ENCODE measurements at regions not wholly inside any gene's neighbourhood (a gene's known extent, or its start where the extent isn't known, plus 50 kb on each side); places are given as distances from the start of the nearest gene placed in this dataset.

DNA sequence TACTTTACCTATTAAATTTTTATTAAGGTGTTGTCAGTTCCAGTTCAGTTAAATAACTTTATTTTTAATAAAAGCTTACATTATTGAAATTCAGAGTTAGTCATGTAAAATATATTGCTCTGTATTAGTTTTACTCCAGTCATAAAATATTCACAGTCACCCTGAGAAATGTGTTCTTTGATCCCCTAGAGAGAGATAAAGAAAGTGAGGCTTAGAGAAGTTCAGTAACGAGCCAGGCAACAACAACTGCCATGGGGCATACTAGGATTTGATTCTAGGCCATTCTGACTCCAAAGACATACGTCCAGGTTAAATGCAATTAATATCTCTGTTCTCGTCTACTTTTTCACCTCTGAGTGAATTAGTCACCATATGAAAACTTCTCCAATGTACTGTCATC, 761.9 kb upstream of the CXADR start:
- no peak for DNase-seq (ENCODE audit: low read depth)
- H3K4me3 ChIP-seq (ENCODE audit: low read depth, low read length): no peak overlapping the region
- H3K27me3 ChIP-seq (ENCODE audit: control insufficient read depth, insufficient read depth, low read length): no peaks in the 10 kb centered on the region
- H3K36me3 ChIP-seq (ENCODE audit: control insufficient read depth, insufficient read depth, low read length): no peaks in the 10 kb centered on the region
- TF ChIP-seq, protein P1, sequence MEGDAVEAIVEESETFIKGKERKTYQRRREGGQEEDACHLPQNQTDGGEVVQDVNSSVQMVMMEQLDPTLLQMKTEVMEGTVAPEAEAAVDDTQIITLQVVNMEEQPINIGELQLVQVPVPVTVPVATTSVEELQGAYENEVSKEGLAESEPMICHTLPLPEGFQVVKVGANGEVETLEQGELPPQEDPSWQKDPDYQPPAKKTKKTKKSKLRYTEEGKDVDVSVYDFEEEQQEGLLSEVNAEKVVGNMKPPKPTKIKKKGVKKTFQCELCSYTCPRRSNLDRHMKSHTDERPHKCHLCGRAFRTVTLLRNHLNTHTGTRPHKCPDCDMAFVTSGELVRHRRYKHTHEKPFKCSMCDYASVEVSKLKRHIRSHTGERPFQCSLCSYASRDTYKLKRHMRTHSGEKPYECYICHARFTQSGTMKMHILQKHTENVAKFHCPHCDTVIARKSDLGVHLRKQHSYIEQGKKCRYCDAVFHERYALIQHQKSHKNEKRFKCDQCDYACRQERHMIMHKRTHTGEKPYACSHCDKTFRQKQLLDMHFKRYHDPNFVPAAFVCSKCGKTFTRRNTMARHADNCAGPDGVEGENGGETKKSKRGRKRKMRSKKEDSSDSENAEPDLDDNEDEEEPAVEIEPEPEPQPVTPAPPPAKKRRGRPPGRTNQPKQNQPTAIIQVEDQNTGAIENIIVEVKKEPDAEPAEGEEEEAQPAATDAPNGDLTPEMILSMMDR (IDR thresholded peaks at IDR 0.05; ENCODE audit: insufficient read depth, low read length, poor library complexity, severe bottlenecking): no peak

DNA sequence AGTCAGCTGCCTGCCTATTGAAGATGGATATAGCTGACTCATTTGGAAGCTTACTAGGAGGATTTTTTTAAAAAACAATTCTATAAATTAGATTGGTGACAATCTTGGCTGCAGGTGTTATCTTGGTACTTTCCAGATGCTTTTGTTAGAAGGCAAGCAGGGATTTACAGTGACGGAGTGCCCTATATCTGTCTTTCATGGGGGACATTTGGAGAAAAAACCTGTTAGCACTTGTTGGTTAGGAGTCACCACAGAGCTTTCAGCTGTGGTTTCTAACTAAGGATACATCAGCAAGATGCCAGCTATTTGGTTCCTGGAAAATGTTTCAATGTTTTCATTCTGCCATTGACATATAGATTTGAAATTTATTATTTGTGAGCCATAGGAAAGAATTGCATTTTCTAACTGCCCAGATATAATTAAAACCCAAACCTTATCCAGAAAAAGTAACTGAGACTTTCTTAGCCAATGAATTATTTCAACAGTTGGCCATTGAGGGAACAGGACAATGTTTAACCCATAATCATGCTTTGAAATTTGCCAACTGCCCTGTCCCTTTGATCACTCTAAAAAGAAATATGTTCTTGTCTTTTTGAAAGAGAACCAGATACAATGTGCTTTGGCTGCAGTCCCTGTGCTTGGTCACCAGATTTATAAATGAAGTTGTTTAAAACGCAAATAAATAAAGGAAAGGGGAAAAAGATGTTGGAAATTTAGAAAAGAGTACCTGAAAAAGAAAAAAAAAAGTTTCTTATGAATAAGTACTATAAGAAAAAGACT, 761.0 kb upstream of the CXADR start:
- Histone ChIP-seq H3K4me3 (ENCODE audit: low read depth, low read length) (no peak overlapping the region), H3K27me3 (ENCODE audit: control insufficient read depth, insufficient read depth, low read length) (no peaks in the 10 kb centered on the region), H3K36me3 (ENCODE audit: control insufficient read depth, insufficient read depth, low read length) (no peaks in the 10 kb centered on the region)
- DNase-seq (ENCODE audit: low read depth): no peak
- TF ChIP-seq, protein P1 (IDR thresholded peaks at IDR 0.05; ENCODE audit: insufficient read depth, low read length, poor library complexity, severe bottlenecking): no peak

DNA sequence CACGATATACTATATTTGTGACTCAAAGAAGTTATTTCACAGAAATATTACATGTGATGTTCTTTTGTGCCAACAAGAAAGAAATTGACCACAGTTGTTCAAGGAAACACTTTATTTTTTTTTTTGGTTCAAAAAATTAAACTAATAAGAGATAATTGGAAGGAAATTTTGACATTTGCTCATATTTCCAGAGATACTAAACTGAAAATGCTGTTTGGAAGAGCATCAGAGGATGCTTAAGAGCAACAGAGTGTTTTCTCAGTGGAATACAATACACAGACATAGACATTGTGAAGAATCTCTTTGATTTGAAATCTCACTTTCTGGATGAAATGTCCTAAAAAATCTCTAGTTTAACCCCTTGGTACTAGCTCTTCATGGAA, 760.4 kb upstream of the CXADR start:
- TF ChIP-seq, protein P1 (IDR thresholded peaks at IDR 0.05; ENCODE audit: insufficient read depth, low read length, poor library complexity, severe bottlenecking): no peak
- H3K4me3 ChIP-seq (ENCODE audit: low read depth, low read length): no peak overlapping the region
- H3K27me3 ChIP-seq (ENCODE audit: control insufficient read depth, insufficient read depth, low read length): no peaks in the 10 kb centered on the region

DNA sequence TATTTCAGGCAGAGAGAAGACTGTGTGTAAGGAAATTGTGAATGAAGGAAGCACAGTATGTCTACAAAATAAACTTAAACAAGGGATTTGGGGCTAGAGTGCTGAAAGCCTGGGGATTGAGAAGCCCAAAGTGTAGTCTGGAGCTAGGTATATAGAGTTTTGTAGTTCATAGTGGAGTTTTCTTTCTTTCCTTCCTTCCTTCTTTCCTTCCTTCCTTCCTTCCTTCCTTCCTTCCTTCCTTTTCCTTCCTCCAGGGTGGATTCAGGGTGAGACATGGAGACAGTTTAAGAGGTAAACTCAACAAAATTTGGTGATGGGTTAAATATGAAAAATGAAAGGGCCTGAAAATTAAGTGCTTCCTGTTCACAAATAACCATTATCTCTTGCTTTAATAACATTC, 757.8 kb upstream of the CXADR start:
- TF ChIP-seq, protein P1 (IDR thresholded peaks at IDR 0.05; ENCODE audit: insufficient read depth, low read length, poor library complexity, severe bottlenecking): no peak
- H3K36me3 ChIP-seq (ENCODE audit: control insufficient read depth, insufficient read depth, low read length): no peaks in the 10 kb centered on the region
- DNase-seq (ENCODE audit: low read depth): no peak
- H3K27me3 ChIP-seq (ENCODE audit: control insufficient read depth, insufficient read depth, low read length): no peaks in the 10 kb centered on the region
- H3K4me3 ChIP-seq (ENCODE audit: low read depth, low read length): no peak overlapping the region

More for the DNA sequence above, 760.4 kb upstream of the CXADR start:
- DNase-seq (ENCODE audit: low read depth): no peak
- H3K36me3 ChIP-seq (ENCODE audit: control insufficient read depth, insufficient read depth, low read length): no peaks in the 10 kb centered on the region

DNA sequence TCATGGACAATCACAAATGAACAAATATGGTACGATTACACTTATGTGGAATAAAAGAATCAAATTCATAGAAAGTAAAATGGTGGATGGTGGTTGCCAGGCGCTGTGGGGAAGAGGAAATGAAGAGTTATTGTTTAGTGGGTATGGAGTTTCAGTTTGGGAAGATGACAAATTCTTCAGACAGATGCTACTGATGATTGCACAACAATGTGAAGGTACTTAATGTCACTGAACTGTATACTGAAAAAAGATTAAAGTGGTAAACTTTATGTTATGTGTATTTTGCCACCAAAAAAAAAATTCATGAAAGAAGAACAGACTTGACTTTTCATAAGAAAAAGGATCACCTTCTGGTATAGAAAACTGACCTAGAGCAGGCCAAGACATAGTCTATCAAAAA, 745.6 kb upstream of the CXADR start:
- no peak overlapping the region for H3K4me3 ChIP-seq (ENCODE audit: low read depth, low read length)
- TF ChIP-seq, protein P1 (IDR thresholded peaks at IDR 0.05; ENCODE audit: insufficient read depth, low read length, poor library complexity, severe bottlenecking): no peak
- no peaks in the 10 kb centered on the region for H3K27me3 ChIP-seq (ENCODE audit: control insufficient read depth, insufficient read depth, low read length)
- no peaks in the 10 kb centered on the region for H3K36me3 ChIP-seq (ENCODE audit: control insufficient read depth, insufficient read depth, low read length)
- no peak for DNase-seq (ENCODE audit: low read depth)

DNA sequence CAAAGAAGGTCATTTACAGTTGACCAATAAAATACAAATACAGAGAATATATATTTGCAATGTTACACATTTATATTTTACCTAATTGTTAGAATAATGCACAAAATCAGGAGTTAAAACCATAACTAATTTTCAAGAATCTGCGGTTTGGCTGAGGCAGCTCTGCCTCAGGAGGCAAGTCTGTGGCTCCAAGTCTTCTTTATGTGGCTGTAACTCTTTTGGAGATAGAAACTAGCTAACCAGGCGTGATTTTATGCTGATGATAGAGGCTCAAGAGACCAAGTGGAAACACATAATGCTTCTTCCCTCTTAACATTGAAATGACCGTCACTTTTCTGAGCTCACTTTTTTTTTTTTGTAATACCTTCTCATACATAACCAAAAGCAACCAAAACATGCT, 744.7 kb upstream of the CXADR start:
- no peaks in the 10 kb centered on the region for H3K36me3 ChIP-seq (ENCODE audit: control insufficient read depth, insufficient read depth, low read length)
- DNase-seq (ENCODE audit: low read depth): no peak
- TF ChIP-seq, protein P1 (IDR thresholded peaks at IDR 0.05; ENCODE audit: insufficient read depth, low read length, poor library complexity, severe bottlenecking): no peak
- H3K4me3 ChIP-seq (ENCODE audit: low read depth, low read length): no peak overlapping the region
- H3K27me3 ChIP-seq (ENCODE audit: control insufficient read depth, insufficient read depth, low read length): no peaks in the 10 kb centered on the region
